K562 (cell line): ENCODE measurements at regions not wholly inside any gene's neighbourhood (a gene's known extent, or its start where the extent isn't known, plus 50 kb on each side); places are given as distances from the start of the nearest gene placed in this dataset.

Experiments used
- ATAC-seq: fragments of 200-7000 bp; cut with Tn5 transposase; 3 replicates; pipeline ENCODE4 v1.9.1; 2020; ENCODE audit warnings: moderate library complexity
- BruUV-seq: library from RNA; stranded (reverse); fragments of 400-500 nt; replicated peaks from 2 replicates; lab custom pipeline; 2021; lab: Mats Ljungman, UMichigan
- CTCF ChIA-PET: fragments of 300-600 bp; formaldehyde crosslinking; extraction: SDS; loops from one replicate; lab custom pipeline; 2021; ENCODE audit warnings: low intra/inter-chr PET ratio; lab: Yijun Ruan, JAX
- POLR2A ChIA-PET: fragments of 300-600, 350-650 bp; sonication (Branson Sonifier 250); formaldehyde crosslinking; extraction: SDS; loops from one replicate; lab custom pipeline; 2021; ENCODE audit warnings: antibody characterized with exemption, inconsistent platforms; lab: Yijun Ruan, JAX
- DNase-seq, 4 experiments: peaks; one replicate each; pipeline versions ENCODE4 v3.0.0 to v3.0.0-alpha.2; 2011 to 2018; ENCODE audit warnings: low spot score in 3 of 4, mixed read lengths in 3 of 4; ENCODE audit errors: extremely low read depth in 1 of 4
- FAIRE-seq: peaks from 2 replicates; lab custom pipeline; 2011; peaks lifted over from hg19 to GRCh38; lab: Jason Lieb, UNC
- H2AFZ ChIP-seq: 2 replicates; pipeline ENCODE4 v1.6.0; 2011; ENCODE audit warnings: low read depth, low read length, control low read depth, inconsistent platforms
- H3K27ac ChIP-seq: fragments of 200-600 bp; 3 replicates; pipeline ENCODE4 v1.8.0; 2011; ENCODE audit warnings: low read depth, mild to moderate bottlenecking, control low read depth, inconsistent platforms, low read length, moderate library complexity, mixed read lengths; ENCODE audit errors: extremely low read depth
- H3K27me3 ChIP-seq, 2 experiments: fragments of 300-600 bp in 1 of 2; 2 replicates in 1 of 2; 3 replicates in 1 of 2; pipeline versions ENCODE4 v1.6.0 to v1.8.0; 2011; ENCODE audit warnings: inconsistent platforms in 2 of 2, low read length in 2 of 2, mild to moderate bottlenecking in 1 of 2, mixed read lengths in 1 of 2, moderate library complexity in 1 of 2; ENCODE audit not compliant: control insufficient read depth in 2 of 2, insufficient read depth in 2 of 2
- H3K36me3 ChIP-seq: fragments of 300-600 bp; 3 replicates; pipeline ENCODE4 v1.8.0; 2011; ENCODE audit warnings: mild to moderate bottlenecking, low read length, inconsistent platforms; ENCODE audit not compliant: control insufficient read depth, insufficient read depth
- H3K4me1 ChIP-seq, 2 experiments: fragments of 200-600 bp in 1 of 2; replicated peaks in 1 of 2; 2 replicates in 1 of 2; 3 replicates in 1 of 2; pipeline versions ENCODE4 v1.5.1 to v1.8.0; 2011; ENCODE audit warnings: inconsistent platforms in 2 of 2, low read length in 2 of 2, mild to moderate bottlenecking in 1 of 2, mixed read lengths in 1 of 2, moderate library complexity in 1 of 2; ENCODE audit not compliant: control insufficient read depth in 2 of 2, insufficient read depth in 2 of 2
- H3K4me2 ChIP-seq: 2 replicates; pipeline ENCODE4 v1.6.1; 2011; ENCODE audit warnings: low read length, control low read depth, inconsistent platforms, mixed read lengths; ENCODE audit not compliant: insufficient read depth
- H3K4me3 ChIP-seq: fragments of 200-600 bp; sonication (generic), shearing (Covaris generic); 2 replicates; pipeline ENCODE4 v1.5.1; 2016; ENCODE audit warnings: control low read depth, inconsistent platforms
- H3K79me2 ChIP-seq: fragments of 200-600 bp; 3 replicates; pipeline ENCODE4 v1.8.0; 2011; ENCODE audit warnings: low read length, inconsistent platforms; ENCODE audit not compliant: control insufficient read depth, insufficient read depth
- H3K9ac ChIP-seq, 2 experiments: 2 replicates each; pipeline versions ENCODE4 v1.6.0 to v1.6.1; 2011; ENCODE audit warnings: low read depth in 2 of 2, low read length in 2 of 2, control low read depth in 1 of 2, inconsistent platforms in 1 of 2, mild to moderate bottlenecking in 1 of 2, mixed read lengths in 1 of 2; ENCODE audit not compliant: insufficient read depth in 1 of 2
- H3K9me1 ChIP-seq: one replicate; pipeline ENCODE4 v1.6.0; 2011; ENCODE audit warnings: inconsistent platforms, mild to moderate bottlenecking, low read length, moderate library complexity; ENCODE audit not compliant: control insufficient read depth, insufficient read depth
- H3K9me3 ChIP-seq: replicated peaks from 2 replicates; pipeline ENCODE4 v1.5.1; 2011; ENCODE audit warnings: low read depth, low read length, inconsistent platforms; ENCODE audit not compliant: control insufficient read depth, insufficient read depth
- H4K20me1 ChIP-seq: replicated peaks from 2 replicates; pipeline ENCODE4 v1.6.1; 2011; ENCODE audit warnings: low read length, inconsistent platforms, mixed read lengths; ENCODE audit not compliant: control insufficient read depth, insufficient read depth
- CHD4 ChIP-seq: fragments of 200-600 bp; sonication (generic); IDR thresholded peaks from 3 replicates; pipeline ENCODE4 v1.6.1; 2012; ENCODE audit warnings: low read depth, mild to moderate bottlenecking, mixed read lengths, low read length, inconsistent platforms; ENCODE audit not compliant: insufficient read depth, insufficient replicate concordance, poor library complexity, severe bottlenecking
- GABPA ChIP-seq: fragments of 200-800 bp; sonication (Bioruptor generic); conservative IDR thresholded peaks from 2 replicates; pipeline ENCODE4 v1.6.1; 2016; ENCODE audit warnings: low read depth, missing genetic modification characterization, missing compliant biosample characterization
- HDAC3 ChIP-seq: fragments of 450-650 bp; IDR thresholded peaks from 2 replicates; pipeline ENCODE4 v1.6.1; 2018; ENCODE audit warnings: borderline replicate concordance, mild to moderate bottlenecking, moderate library complexity; ENCODE audit not compliant: partially characterized antibody
- HMG20A ChIP-seq: fragments of 450-650 bp; formaldehyde crosslinking; conservative IDR thresholded peaks from 2 replicates; pipeline ENCODE4 v1.4.0; 2020; ENCODE audit warnings: mild to moderate bottlenecking, mixed read lengths
- KDM5B ChIP-seq: fragments of 200-600 bp; sonication (generic); IDR thresholded peaks from 2 replicates; pipeline ENCODE4 v1.6.1; 2012; ENCODE audit warnings: low read depth, mild to moderate bottlenecking, moderate library complexity, low read length, control low read depth, inconsistent platforms; ENCODE audit not compliant: insufficient replicate concordance
- MBD2 ChIP-seq: sonication (generic); IDR thresholded peaks from 2 replicates; pipeline ENCODE4 v1.6.1; 2016; ENCODE audit warnings: low read depth, borderline replicate concordance
- NEUROD1 ChIP-seq: fragments of 150-350 bp; IDR thresholded peaks from 2 replicates; pipeline ENCODE4 v1.6.1; 2014; ENCODE audit warnings: borderline replicate concordance, low read length, low read depth; ENCODE audit not compliant: partially characterized antibody
- PHTF2 ChIP-seq: fragments of 250-450 bp; sonication (Bioruptor Pico); IDR thresholded peaks from 2 replicates; pipeline ENCODE4 v1.5.0; 2021; ENCODE audit warnings: mild to moderate bottlenecking
- RCOR1 ChIP-seq, 2 experiments: IDR thresholded peaks; 2 replicates each; pipeline ENCODE4 v1.6.1; 2012; ENCODE audit warnings: low read depth in 2 of 2, low read length in 2 of 2, borderline replicate concordance in 1 of 2, improper control_type of control experiment in 1 of 2
- SIX5 ChIP-seq, 2 experiments: IDR thresholded peaks; 2 replicates each; pipeline ENCODE4 v1.6.1; 2011; ENCODE audit warnings: low read length in 2 of 2, borderline replicate concordance in 1 of 2, low read depth in 1 of 2, mild to moderate bottlenecking in 1 of 2, moderate library complexity in 1 of 2; ENCODE audit not compliant: insufficient read depth in 1 of 2
- TBP ChIP-seq: optimal IDR thresholded peaks from 2 replicates; pipeline ENCODE3; 2011; ENCODE audit warnings: low read depth, low read length, improper control_type of control experiment
- TCF15 ChIP-seq: fragments of 250-450 bp; sonication (Bioruptor Pico); IDR thresholded peaks from 2 replicates; pipeline ENCODE4 v1.8.0; 2022; ENCODE audit warnings: moderate library complexity, mild to moderate bottlenecking, inconsistent platforms
- TEAD1 ChIP-seq, 2 experiments: fragments of 450-650 bp in 1 of 2; sonication (generic) in 1 of 2; formaldehyde crosslinking; IDR thresholded peaks; 2 replicates each; pipeline versions ENCODE4 v1.4.0 to v1.8.0; 2020 to 2022; ENCODE audit warnings: mild to moderate bottlenecking in 2 of 2, missing genetic modification reagents in 1 of 2
- ZBTB5 ChIP-seq: fragments of 450-650 bp; IDR thresholded peaks from 2 replicates; pipeline ENCODE4 v1.6.1; 2017; ENCODE audit warnings: antibody characterized with exemption
- ZNF124 ChIP-seq: sonication (generic); formaldehyde crosslinking; IDR thresholded peaks from 2 replicates; pipeline ENCODE4 v1.8.1; 2022; ENCODE audit warnings: missing genetic modification reagents
- WGBS: fragments of 100-300 bp; shearing (Covaris generic); methylation state at CpG from one replicate; pipeline ENCODE4 v1.1.6; 2016; ENCODE audit warnings: low coverage, mixed read lengths; ENCODE audit not compliant: insufficient coverage; ENCODE audit errors: missing lambda C conversion rate; 5-methylcytosine and 5-hydroxymethylcytosine counted together
- in situ Hi-C: fragments of 300-500 bp; cut with MboI; formaldehyde crosslinking; loops from 4 replicates; pipeline ENCODE4 v1.15.0; 2018; ENCODE audit warnings: inconsistent platforms, mixed read lengths
- intact Hi-C: fragments of 100-400 bp; cut with micrococcal nuclease; formaldehyde crosslinking; loops from 2 replicates; pipeline ENCODE4 v1.14.2; 2022

GRCh38 chr4:104574371-104574770 lies 79.7 kb upstream of the CXXC4 start:
- Histone ChIP-seq H3K79me2 (no peaks in the 10 kb centered on the region), H3K4me3 (no peak overlapping the region), H3K27me3 (no peaks in the 10 kb centered on the region), H3K4me2 (no peak overlapping the region), H3K27ac (no peak overlapping the region), H3K36me3 (no peaks in the 10 kb centered on the region), H3K9ac (no peak overlapping the region), H3K9me1 (no peaks in the 10 kb centered on the region), H3K9me3 (no peaks in the 10 kb centered on the region), H3K4me1 (no peaks in the 10 kb centered on the region), H4K20me1 (no peaks in the 10 kb centered on the region), H2AFZ (no peak overlapping the region)
- WGBS, result 0% methylated on average over 4 of the region's 4 CpGs
- FAIRE-seq (no peak), DNase-seq (no peak), ATAC-seq (no peak)
- intact Hi-C loops, result no loop called here
- BruUV-seq, result no TSS peak
- POLR2A ChIA-PET, result no interaction called here
- in situ Hi-C loops, result no loop called here
- CTCF ChIA-PET, result no interaction called here
- no peak for TF ChIP-seq TCF15
- no peak for TF ChIP-seq SIX5 (IDR thresholded peaks at IDR 0.05; ENCODE audit: borderline replicate concordance in 1 of 2, insufficient read depth in 1 of 2, low read depth in 1 of 2, low read length in 2 of 2)
- TF ChIP-seq GABPA (tag), result no peak
- TF ChIP-seq KDM5B, result no peak
- TF ChIP-seq TBP, result no peak
- TF ChIP-seq HDAC3, result no peak
- no peak for TF ChIP-seq TEAD1 (CRISPR knock-in tag; IDR thresholded peaks at IDR 0.05)
- no peak for TF ChIP-seq CHD4
- TF ChIP-seq ZNF124 (CRISPR knock-in tag), result no peak
- no peak for TF ChIP-seq MBD2
- TF ChIP-seq PHTF2, result no peak
- TF ChIP-seq RCOR1 (IDR thresholded peaks at IDR 0.05; ENCODE audit: borderline replicate concordance in 1 of 2, low read depth in 2 of 2, low read length in 2 of 2), result no peak
- TF ChIP-seq NEUROD1, result no peak
- TF ChIP-seq HMG20A (CRISPR knock-in tag), result no peak
- no peak for TF ChIP-seq ZBTB5
